AG09319 (cell line): ENCODE measurements at regions not wholly inside any gene's neighbourhood (a gene's known extent, or its start where the extent isn't known, plus 50 kb on each side); places are given as distances from the start of the nearest gene placed in this dataset.

Experiments used
- DNase-seq: peaks from one replicate; pipeline ENCODE4 v3.0.0-alpha.2; 2010; ENCODE audit warnings: low read depth; ENCODE audit errors: extremely low read depth
- TF ChIP-seq, protein P1 (sequence below): IDR thresholded peaks from 2 replicates; pipeline ENCODE4 v1.5.1; 2011; ENCODE audit warnings: low read depth, mild to moderate bottlenecking, inconsistent platforms, low read length, moderate library complexity

GRCh38 chr16:26275021-26275590 lies 583.3 kb downstream of the HS3ST4 start:
- TF ChIP-seq, protein P1, sequence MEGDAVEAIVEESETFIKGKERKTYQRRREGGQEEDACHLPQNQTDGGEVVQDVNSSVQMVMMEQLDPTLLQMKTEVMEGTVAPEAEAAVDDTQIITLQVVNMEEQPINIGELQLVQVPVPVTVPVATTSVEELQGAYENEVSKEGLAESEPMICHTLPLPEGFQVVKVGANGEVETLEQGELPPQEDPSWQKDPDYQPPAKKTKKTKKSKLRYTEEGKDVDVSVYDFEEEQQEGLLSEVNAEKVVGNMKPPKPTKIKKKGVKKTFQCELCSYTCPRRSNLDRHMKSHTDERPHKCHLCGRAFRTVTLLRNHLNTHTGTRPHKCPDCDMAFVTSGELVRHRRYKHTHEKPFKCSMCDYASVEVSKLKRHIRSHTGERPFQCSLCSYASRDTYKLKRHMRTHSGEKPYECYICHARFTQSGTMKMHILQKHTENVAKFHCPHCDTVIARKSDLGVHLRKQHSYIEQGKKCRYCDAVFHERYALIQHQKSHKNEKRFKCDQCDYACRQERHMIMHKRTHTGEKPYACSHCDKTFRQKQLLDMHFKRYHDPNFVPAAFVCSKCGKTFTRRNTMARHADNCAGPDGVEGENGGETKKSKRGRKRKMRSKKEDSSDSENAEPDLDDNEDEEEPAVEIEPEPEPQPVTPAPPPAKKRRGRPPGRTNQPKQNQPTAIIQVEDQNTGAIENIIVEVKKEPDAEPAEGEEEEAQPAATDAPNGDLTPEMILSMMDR: no peak
- DNase-seq: no peak

GRCh38 chr16:26276289-26276688 lies 584.5 kb downstream of the HS3ST4 start:
- no peak for DNase-seq
- TF ChIP-seq, protein P1: no peak

DNA sequence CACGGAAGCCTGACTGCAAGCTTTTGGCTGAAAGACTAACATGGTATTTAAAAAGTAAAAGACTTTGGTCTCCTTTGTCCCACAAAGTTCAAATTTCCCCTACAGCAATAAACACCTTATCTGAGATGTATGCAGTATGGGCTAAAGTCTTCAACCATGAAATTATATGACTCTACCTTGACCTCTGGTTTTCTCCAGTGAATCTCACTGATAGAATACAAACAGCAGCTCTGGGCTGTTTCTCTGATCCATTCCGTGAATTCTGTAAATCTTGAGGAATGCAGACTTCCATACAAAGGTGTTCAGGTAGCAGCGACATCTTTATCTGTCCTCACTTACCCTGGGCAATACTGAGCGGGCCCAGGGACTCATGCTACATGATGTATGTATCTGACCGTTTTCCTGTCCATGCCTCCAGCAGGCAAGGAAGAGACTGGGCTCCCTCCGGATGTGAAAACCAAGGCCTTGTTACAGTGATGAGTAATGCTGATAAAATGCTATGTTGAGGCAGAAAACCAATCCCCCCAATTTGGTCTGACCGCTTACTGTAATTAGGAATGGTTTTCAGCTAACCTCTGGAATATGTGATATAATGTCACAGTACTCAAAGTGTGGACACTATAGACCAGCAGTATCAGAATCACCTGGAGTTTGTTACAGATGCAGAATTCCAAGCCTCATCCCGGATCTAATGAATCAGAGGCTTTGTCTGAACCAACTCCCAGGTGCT lies 589.8 kb downstream of the HS3ST4 start:
- TF ChIP-seq, protein P1: no peak
- no peak for DNase-seq

DNA sequence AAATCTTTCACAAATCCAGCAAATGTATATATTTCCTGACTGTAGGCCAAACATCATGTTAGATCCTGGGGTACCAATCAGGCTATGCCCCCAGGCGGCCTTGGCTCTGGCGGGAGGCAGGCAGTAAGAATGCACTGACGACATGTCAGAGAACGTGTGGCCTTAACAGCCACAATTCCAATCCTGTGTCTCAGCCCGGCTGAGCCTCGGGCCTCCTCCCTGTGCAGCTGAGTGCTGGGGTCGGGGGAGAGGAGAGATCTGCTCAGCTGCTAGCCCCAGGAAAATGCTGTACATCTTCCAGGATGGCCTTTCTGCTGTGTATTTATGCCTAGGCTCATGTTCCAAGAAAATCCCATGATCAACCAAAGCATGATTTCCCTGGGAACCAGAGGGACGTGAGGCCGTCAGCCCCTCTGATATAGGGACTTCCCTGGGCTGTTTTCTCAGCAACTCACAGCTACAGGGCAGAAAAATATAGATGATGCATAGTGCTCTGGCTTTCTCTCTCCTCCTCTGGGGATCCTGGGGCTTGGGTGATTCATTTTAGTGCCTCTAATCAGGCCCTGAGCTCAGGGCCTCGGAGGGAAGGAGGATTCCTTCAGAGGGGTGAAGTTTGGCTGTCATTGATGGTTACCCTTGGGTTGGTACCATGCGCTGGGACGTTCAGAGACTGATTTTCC lies 604.0 kb downstream of the HS3ST4 start:
- TF ChIP-seq, protein P1: no peak
- DNase-seq: no peak

DNA sequence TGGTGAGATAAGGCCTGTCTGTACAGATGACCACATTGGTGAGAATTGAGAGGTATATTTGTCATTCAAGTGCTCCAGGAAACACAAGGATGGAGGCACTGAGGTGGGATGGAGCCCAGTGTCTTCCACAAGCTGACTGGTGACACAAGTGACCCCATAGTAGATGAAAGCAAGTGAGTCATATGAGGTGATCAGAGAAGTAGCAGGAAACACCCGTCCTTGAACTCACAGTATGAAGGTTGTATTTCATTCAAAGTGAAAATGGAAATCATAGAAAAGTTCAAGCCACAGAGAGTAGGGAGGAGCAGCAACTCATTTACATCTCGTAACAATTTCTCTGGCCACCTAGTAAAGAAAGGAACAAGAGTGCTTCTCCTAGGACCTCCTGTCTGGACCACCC lies 609.8 kb downstream of the HS3ST4 start:
- no peak for DNase-seq
- TF ChIP-seq, protein P1: no peak

DNA sequence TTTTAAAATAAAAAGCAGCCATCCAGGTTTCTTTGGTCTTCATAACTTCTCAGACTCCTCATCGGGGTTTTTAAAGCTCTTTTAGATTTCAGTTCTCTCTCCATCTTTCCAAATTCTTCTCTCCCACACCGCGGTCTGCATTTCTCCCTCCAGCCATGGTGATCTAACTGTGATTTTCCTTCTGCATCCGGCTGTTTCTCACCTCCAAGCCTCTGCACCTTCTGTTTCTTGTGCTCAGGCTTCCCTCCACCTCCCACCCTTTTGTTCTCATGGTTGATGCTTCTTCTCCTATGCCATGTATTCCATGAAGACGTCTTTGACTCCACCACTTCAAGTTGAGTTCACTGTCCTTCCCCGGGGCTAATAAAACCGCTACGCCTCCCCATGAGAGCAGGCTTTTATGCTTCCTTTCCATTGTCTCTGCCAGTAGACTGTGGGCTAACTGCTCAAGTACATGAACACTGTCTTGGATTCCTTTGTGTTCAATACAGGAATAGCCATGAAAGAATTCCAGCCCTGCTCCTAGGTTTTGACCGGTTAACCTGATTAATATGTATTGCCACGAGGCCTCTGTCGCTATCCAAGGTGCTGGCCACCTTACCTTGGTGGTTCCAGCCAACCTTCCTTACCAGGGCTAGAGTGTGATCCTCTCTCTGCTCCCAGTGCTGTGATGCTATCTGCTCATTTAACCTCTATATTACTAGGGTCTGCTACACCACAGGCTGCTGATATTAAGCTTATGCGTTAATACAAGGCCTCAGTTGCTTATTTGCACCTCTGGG lies 625.1 kb downstream of the HS3ST4 start:
- DNase-seq: no peak
- TF ChIP-seq, protein P1: no peak

- DNase-seq: no peak
- TF ChIP-seq, protein P1: no peak
Measured at GRCh38 chr16:26317885-26318284, 626.1 kb downstream of the HS3ST4 start.
